H1 (cell line): ENCODE measurements at regions not wholly inside any gene's neighbourhood (a gene's known extent, or its start where the extent isn't known, plus 50 kb on each side); places are given as distances from the start of the nearest gene placed in this dataset.

Source experiments
- ASH2L ChIP-seq: fragments of 200-600, 300-600 bp; sonication (generic); IDR thresholded peaks from one replicate; pipeline ENCODE4 v1.7.1; 2017; ENCODE audit warnings: low read length
- ATF2 ChIP-seq: IDR thresholded peaks from 2 replicates; pipeline ENCODE4 v1.6.1; 2012; ENCODE audit warnings: low read length, inconsistent platforms

DNA sequence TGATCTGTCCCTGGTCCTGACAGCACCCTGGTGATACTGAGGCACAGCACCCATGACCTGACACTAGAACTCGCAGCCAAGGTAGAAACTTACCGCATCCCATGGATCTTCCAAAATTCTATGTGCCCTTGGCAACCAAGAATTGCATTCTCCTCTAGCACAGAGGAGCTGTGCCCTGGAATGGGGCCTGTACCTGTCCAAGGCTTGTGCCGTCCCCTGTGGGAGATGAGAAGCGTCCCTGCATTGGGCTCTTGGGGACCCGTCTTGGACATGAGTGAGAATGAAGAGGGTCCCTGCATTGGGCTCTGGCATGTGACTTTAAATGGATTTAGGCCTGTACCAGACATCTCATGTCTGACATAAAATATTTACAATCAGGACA is 67.1 kb downstream of the GGTLC2 start (continued):
- no peak for TF ChIP-seq ATF2
- TF ChIP-seq ASH2L, result no peak
